ENCODE measurements at regions not wholly inside any gene's neighbourhood (a gene's known extent, or its start where the extent isn't known, plus 50 kb on each side); places are given as distances from the start of the nearest gene placed in this dataset.

GRCh38 chr3:174337227-174337626 is 521.9 kb upstream of the NAALADL2 start:
- no peak for TF ChIP-seq CTCF (IDR thresholded peaks at IDR 0.05 in 4 of 5, conservative IDR thresholded peaks at IDR 0.05 in 1 of 5)
- no peak for TF ChIP-seq POLR2A (IDR thresholded peaks at IDR 0.05)

Measured in gastrocnemius medialis (tissue), 4 donors.